Endothelial cell of umbilical vein (primary cell): ENCODE measurements at regions not wholly inside any gene's neighbourhood (a gene's known extent, or its start where the extent isn't known, plus 50 kb on each side); places are given as distances from the start of the nearest gene placed in this dataset.

Source experiments
- BruUV-seq: library from RNA; stranded (reverse); fragments of 400-500 nt; replicated peaks from 2 replicates; lab custom pipeline; 2021; lab: Mats Ljungman, UMichigan
- CTCF ChIA-PET: fragments of 300-600, 350-600 bp; sonication (Branson Sonifier 250); formaldehyde crosslinking; loops from one replicate; lab custom pipeline; 2021; ENCODE audit warnings: antibody characterized with exemption, inconsistent platforms; lab: Charles Lee
- POLR2A ChIA-PET: fragments of 300-600, 350-600 bp; sonication (Branson Sonifier 250); formaldehyde crosslinking; loops from one replicate; lab custom pipeline; 2021; ENCODE audit warnings: antibody characterized with exemption, inconsistent platforms; lab: Charles Lee
- DNase-seq: peaks from one replicate; pipeline ENCODE4 v3.0.0-alpha.2; 2011; ENCODE audit warnings: low read depth, low spot score
- FAIRE-seq: peaks from 2 replicates; lab custom pipeline; 2011; peaks lifted over from hg19 to GRCh38; lab: Jason Lieb, UNC
- H2AFZ ChIP-seq: 2 replicates; pipeline ENCODE4 v1.6.0; 2012; ENCODE audit warnings: low read depth, low read length, control low read depth, inconsistent platforms
- H3K27ac ChIP-seq: 2 replicates; pipeline ENCODE4 v1.5.1; 2011; ENCODE audit warnings: low read depth, mild to moderate bottlenecking, control low read depth, low read length, moderate library complexity; ENCODE audit not compliant: insufficient read depth
- H3K27me3 ChIP-seq, 2 experiments: 2 replicates each; pipeline versions ENCODE4 v1.6.0 to v1.6.1; 2011; ENCODE audit warnings: low read length in 2 of 2, mixed read lengths in 1 of 2; ENCODE audit not compliant: control insufficient read depth in 2 of 2, insufficient read depth in 2 of 2
- H3K36me3 ChIP-seq, 2 experiments: 2 replicates in 1 of 2; 3 replicates in 1 of 2; pipeline ENCODE4 v1.5.1; 2011; ENCODE audit warnings: low read length in 2 of 2, mild to moderate bottlenecking in 1 of 2, moderate library complexity in 1 of 2; ENCODE audit not compliant: control insufficient read depth in 2 of 2, insufficient read depth in 2 of 2; ENCODE audit errors: extremely low read depth in 1 of 2
- H3K4me1 ChIP-seq: 3 replicates; pipeline ENCODE4 v1.5.1; 2011; ENCODE audit warnings: mild to moderate bottlenecking, low read length; ENCODE audit not compliant: control insufficient read depth, insufficient read depth; ENCODE audit errors: extremely low read depth
- H3K4me2 ChIP-seq: 2 replicates; pipeline ENCODE4 v1.6.1; 2011; ENCODE audit warnings: low read length, control low read depth, mixed read lengths; ENCODE audit not compliant: insufficient read depth
- H3K4me3 ChIP-seq, 3 experiments: fragments of 200-600 bp in 1 of 3; sonication (generic), shearing (Covaris generic) in 1 of 3; replicated peaks in 1 of 3; 2 replicates each; pipeline ENCODE4 v1.5.1; 2011 to 2016; ENCODE audit warnings: control low read depth in 3 of 3, low read length in 3 of 3, mild to moderate bottlenecking in 2 of 3, inconsistent platforms in 1 of 3, low read depth in 1 of 3, moderate library complexity in 1 of 3; ENCODE audit not compliant: insufficient read depth in 1 of 3
- H3K79me2 ChIP-seq: 2 replicates; pipeline ENCODE4 v1.6.0; 2012; ENCODE audit warnings: low read length, inconsistent platforms; ENCODE audit not compliant: control insufficient read depth, insufficient read depth
- H3K9ac ChIP-seq: replicated peaks from 2 replicates; pipeline ENCODE3; 2011; ENCODE audit warnings: low read length, control low read depth; ENCODE audit not compliant: insufficient read depth; ENCODE audit errors: extremely low read depth
- H3K9me1 ChIP-seq: replicated peaks from 3 replicates; pipeline ENCODE4 v1.6.0; 2011; ENCODE audit warnings: mild to moderate bottlenecking, low read length; ENCODE audit not compliant: control insufficient read depth, insufficient read depth; ENCODE audit errors: extremely low read depth
- H3K9me3 ChIP-seq: replicated peaks from 2 replicates; pipeline ENCODE4 v1.5.1; 2012; ENCODE audit warnings: low read length, inconsistent platforms; ENCODE audit not compliant: control insufficient read depth, insufficient read depth
- H4K20me1 ChIP-seq: replicated peaks from 2 replicates; pipeline ENCODE3; 2011; ENCODE audit warnings: mild to moderate bottlenecking, low read length; ENCODE audit not compliant: control insufficient read depth, insufficient read depth; ENCODE audit errors: extremely low read depth
- EZH2 ChIP-seq: IDR thresholded peaks from 2 replicates; pipeline ENCODE4 v1.6.1; 2012; ENCODE audit warnings: borderline replicate concordance, low read depth, mild to moderate bottlenecking, moderate library complexity, low read length, inconsistent platforms; ENCODE audit not compliant: severe bottlenecking
- GATA2 ChIP-seq: IDR thresholded peaks from 2 replicates; pipeline ENCODE4 v1.7.0; 2011; ENCODE audit warnings: low read depth, mild to moderate bottlenecking, moderate library complexity, mixed read lengths, low read length; ENCODE audit not compliant: insufficient read length, insufficient read depth
- JUN ChIP-seq: IDR thresholded peaks from 2 replicates; pipeline ENCODE4 v1.6.1; 2011; ENCODE audit warnings: borderline replicate concordance, low read depth; ENCODE audit not compliant: insufficient read length, insufficient read depth
- MAX ChIP-seq: IDR thresholded peaks from 2 replicates; pipeline ENCODE4 v1.6.1; 2011; ENCODE audit not compliant: insufficient read depth, insufficient read length
- MYC ChIP-seq: IDR thresholded peaks from one replicate; pipeline ENCODE4 v1.6.1; 2011; ENCODE audit warnings: mild to moderate bottlenecking, low read depth, low read length
- POLR2A ChIP-seq: IDR thresholded peaks from 2 replicates; pipeline ENCODE4 v1.6.1; 2012; ENCODE audit warnings: low read depth, mild to moderate bottlenecking, control low read depth, low read length
- dilution Hi-C: fragments of 300-500 bp; cut with MboI; formaldehyde crosslinking; loops from one replicate; pipeline ENCODE4 v1.15.0; 2019; ENCODE audit warnings: low sequenced_read_pairs; ENCODE audit not compliant: extremely low pct_ligation_motif_present
- intact Hi-C: fragments of 100-400 bp; cut with micrococcal nuclease; formaldehyde crosslinking; loops from one replicate; pipeline ENCODE4 v1.10.0; 2022
- TF ChIP-seq, protein P1 (sequence below), 2 donors: IDR thresholded peaks; 1 replicate in 1 of 2; 2 replicates in 1 of 2; pipeline ENCODE4 v1.5.1; 2011; ENCODE audit warnings: low read length in 2 of 2, mild to moderate bottlenecking in 2 of 2, moderate library complexity in 2 of 2, control low read depth in 1 of 2, inconsistent platforms in 1 of 2, low read depth in 1 of 2; ENCODE audit not compliant: insufficient read depth in 1 of 2; ENCODE audit errors: extremely low read depth in 1 of 2

DNA sequence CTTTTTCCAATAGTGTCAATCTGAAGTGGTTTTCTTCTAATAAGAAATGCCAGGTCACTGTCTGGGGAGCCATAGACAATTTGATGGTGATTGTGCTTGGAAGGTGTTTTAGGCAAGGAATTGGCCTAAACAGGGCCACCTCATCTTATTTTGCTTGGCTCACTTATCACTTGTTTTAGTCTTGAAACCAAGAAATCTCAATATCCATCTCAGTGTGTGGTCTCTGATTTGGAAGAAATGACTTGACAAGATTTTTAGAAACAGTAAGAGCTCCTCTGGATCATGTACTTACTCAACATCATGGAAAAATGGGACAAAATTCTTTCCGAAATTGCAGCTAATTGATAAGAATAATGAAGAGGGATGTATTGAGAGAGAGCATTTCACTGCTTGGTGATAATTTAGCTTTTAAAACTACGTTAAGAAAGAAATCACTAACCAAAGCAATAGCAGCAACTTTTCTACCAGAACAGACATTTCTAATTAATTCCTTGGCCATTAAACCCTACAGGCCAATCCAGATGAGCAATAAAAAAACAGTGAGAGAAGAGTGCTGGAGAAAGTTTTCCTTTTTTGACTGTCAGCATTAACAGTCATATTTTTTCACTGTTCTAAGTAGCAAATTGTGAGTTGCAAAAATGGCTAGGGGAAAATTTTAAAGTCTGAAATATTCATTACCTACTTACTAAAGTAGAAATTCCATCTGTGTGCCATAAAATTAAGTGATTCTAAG lies 157.3 kb downstream of the AEBP2 start:
- no TSS peak for BruUV-seq
- no peaks in the 10 kb centered on the region for H3K9me1 ChIP-seq
- no peaks in the 10 kb centered on the region for H3K9me3 ChIP-seq
- H3K27ac ChIP-seq: no peak overlapping the region
- ChIA-PET CTCF (interaction anchor here (1.7 kb wide), 1 partner anchor 19 kb away, joined by 3 read pairs; no protein-coding TSS in a partner anchor), POLR2A (no interaction called here)
- dilution Hi-C loops (no loop called here), intact Hi-C loops (no loop called here)
- no peaks in the 10 kb centered on the region for H4K20me1 ChIP-seq
- H3K4me3 ChIP-seq: no peak overlapping the region
- FAIRE-seq (no peak), DNase-seq (no peak)
- no peaks in the 10 kb centered on the region for H3K27me3 ChIP-seq
- H3K4me1 ChIP-seq: no peaks in the 10 kb centered on the region
- H3K4me2 ChIP-seq: no peak overlapping the region
- no peak overlapping the region for H3K9ac ChIP-seq
- no peaks in the 10 kb centered on the region for H3K36me3 ChIP-seq
- TF ChIP-seq MAX (no peak), POLR2A (no peak)
- no peaks in the 10 kb centered on the region for H3K79me2 ChIP-seq
- H2AFZ ChIP-seq: no peak overlapping the region

DNA sequence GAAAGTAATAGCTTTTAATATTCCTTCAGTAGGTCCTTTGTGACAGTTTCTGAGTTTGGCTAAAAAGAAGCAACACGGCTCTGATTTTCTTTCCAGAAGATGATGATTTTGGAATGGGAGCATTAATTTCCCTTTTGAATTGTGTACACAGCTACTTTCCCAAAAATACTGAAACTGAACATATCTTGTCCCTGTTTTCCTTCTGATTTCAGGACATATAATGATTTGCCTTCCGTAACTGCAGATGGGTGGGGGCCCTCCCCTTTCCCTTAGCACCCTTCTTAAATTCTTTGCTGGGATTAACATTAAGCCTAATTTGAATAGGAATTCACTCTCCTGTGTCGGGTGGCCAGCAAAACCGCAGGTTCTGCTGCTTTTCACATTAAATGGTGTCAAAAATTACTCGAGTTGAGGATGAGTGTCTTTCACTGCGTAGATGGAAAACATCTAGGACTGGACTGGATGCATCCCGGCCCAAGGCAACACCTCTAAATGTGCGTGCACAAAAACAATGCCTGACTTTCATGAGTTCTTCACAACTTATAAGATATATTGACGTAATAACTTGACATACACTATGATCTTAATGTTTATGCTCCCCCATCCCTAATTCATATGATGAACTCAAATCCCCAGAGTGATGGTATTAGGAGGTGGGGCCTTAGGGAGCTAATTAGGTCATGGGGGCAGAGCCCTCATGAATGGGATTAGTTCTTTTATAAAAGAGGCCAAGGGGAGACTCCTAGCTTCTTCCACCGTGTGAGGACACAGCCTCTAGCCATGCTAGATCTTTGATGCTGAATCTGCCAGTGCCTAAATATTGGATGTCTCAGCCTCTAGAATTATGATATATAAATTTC lies 158.1 kb downstream of the AEBP2 start:
- no TSS peak for BruUV-seq
- H3K27me3 ChIP-seq: no peaks in the 10 kb centered on the region
- CTCF ChIA-PET: interaction anchor here (0.6 to 1.7 kb wide), 2 partner anchors 18 to 64 kb away, joined by 3 read pairs; no protein-coding TSS in a partner anchor
- H3K4me1 ChIP-seq: no peaks in the 10 kb centered on the region
- H3K27ac ChIP-seq: no peak overlapping the region
- no peaks in the 10 kb centered on the region for H3K9me1 ChIP-seq
- H2AFZ ChIP-seq: no peak overlapping the region
- H3K79me2 ChIP-seq: no peaks in the 10 kb centered on the region
- no peaks in the 10 kb centered on the region for H4K20me1 ChIP-seq
- H3K4me2 ChIP-seq: no peak overlapping the region
- intact Hi-C loops: no loop called here
- H3K36me3 ChIP-seq: no peaks in the 10 kb centered on the region
- no peak for DNase-seq
- dilution Hi-C loops: no loop called here
- no peaks in the 10 kb centered on the region for H3K9me3 ChIP-seq
- no peak for FAIRE-seq
- POLR2A ChIA-PET: no interaction called here
- no peak overlapping the region for H3K4me3 ChIP-seq
- H3K9ac ChIP-seq: no peak overlapping the region
- TF ChIP-seq MYC (no peak), GATA2 (no peak), JUN (no peak), EZH2 (no peak)
- TF ChIP-seq, protein P1, sequence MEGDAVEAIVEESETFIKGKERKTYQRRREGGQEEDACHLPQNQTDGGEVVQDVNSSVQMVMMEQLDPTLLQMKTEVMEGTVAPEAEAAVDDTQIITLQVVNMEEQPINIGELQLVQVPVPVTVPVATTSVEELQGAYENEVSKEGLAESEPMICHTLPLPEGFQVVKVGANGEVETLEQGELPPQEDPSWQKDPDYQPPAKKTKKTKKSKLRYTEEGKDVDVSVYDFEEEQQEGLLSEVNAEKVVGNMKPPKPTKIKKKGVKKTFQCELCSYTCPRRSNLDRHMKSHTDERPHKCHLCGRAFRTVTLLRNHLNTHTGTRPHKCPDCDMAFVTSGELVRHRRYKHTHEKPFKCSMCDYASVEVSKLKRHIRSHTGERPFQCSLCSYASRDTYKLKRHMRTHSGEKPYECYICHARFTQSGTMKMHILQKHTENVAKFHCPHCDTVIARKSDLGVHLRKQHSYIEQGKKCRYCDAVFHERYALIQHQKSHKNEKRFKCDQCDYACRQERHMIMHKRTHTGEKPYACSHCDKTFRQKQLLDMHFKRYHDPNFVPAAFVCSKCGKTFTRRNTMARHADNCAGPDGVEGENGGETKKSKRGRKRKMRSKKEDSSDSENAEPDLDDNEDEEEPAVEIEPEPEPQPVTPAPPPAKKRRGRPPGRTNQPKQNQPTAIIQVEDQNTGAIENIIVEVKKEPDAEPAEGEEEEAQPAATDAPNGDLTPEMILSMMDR (IDR thresholded peaks at IDR 0.05; ENCODE audit: extremely low read depth in 1 of 2, insufficient read depth in 1 of 2, low read depth in 1 of 2, low read length in 2 of 2): no peak
